ENCODE measurements at regions not wholly inside any gene's neighbourhood (a gene's known extent, or its start where the extent isn't known, plus 50 kb on each side); places are given as distances from the start of the nearest gene placed in this dataset.

- H3K36me3 Mint-ChIP-seq (ENCODE audit: low read depth) = no peaks in the 10 kb centered on the region
- H3K27ac Mint-ChIP-seq = no peak overlapping the region
- H3K27me3 Mint-ChIP-seq (ENCODE audit: low read depth, poor library complexity) = peaks cover 12% of the 10 kb centered on the region
- DNase-seq = no peak
- no peak overlapping the region for H3K4me3 Mint-ChIP-seq
- no peak for TF ChIP-seq CTCF (IDR thresholded peaks at IDR 0.05)
- H3K4me1 Mint-ChIP-seq = no peaks in the 10 kb centered on the region
- H3K9me3 Mint-ChIP-seq = no peaks in the 10 kb centered on the region
Measured at GRCh38 chr3:10555263-10555662, 49.9 kb upstream of the ATP2B2 start.

GRCh38 chr3:10556312-10556711 is 50.9 kb upstream of the ATP2B2 start:
- Mint-ChIP-seq H3K27me3 (ENCODE audit: low read depth, poor library complexity) (peaks cover 21% of the 10 kb centered on the region), H3K27ac (no peak overlapping the region), H3K4me3 (no peak overlapping the region), H3K36me3 (ENCODE audit: low read depth) (no peaks in the 10 kb centered on the region), H3K9me3 (no peaks in the 10 kb centered on the region), H3K4me1 (no peaks in the 10 kb centered on the region)
- TF ChIP-seq CTCF (IDR thresholded peaks at IDR 0.05) = no peak
- DNase-seq = no peak

GRCh38 chr3:10557250-10557649 is 51.9 kb upstream of the ATP2B2 start:
- TF ChIP-seq CTCF (IDR thresholded peaks at IDR 0.05) = no peak
- Mint-ChIP-seq H3K4me3 (no peak overlapping the region), H3K27me3 (ENCODE audit: low read depth, poor library complexity) (peaks cover 26% of the 10 kb centered on the region)

GRCh38 chr3:10557781-10558373 is 52.5 kb upstream of the ATP2B2 start:
- H3K36me3 Mint-ChIP-seq (ENCODE audit: low read depth) = no peaks in the 10 kb centered on the region
- H3K27me3 Mint-ChIP-seq (ENCODE audit: low read depth, poor library complexity) = peaks cover 29% of the 10 kb centered on the region
- no peak overlapping the region for H3K27ac Mint-ChIP-seq
- no peaks in the 10 kb centered on the region for H3K4me1 Mint-ChIP-seq
- no peak for DNase-seq
- no peaks in the 10 kb centered on the region for H3K9me3 Mint-ChIP-seq
- H3K4me3 Mint-ChIP-seq = no peak overlapping the region
- no peak for TF ChIP-seq CTCF (IDR thresholded peaks at IDR 0.05)

More at GRCh38 chr3:10557250-10557649, 51.9 kb upstream of the ATP2B2 start:
- no peak for DNase-seq
- H3K9me3 Mint-ChIP-seq = no peaks in the 10 kb centered on the region
- H3K4me1 Mint-ChIP-seq = no peaks in the 10 kb centered on the region
- no peaks in the 10 kb centered on the region for H3K36me3 Mint-ChIP-seq (ENCODE audit: low read depth)
- H3K27ac Mint-ChIP-seq = no peak overlapping the region

- Mint-ChIP-seq H3K27me3 (ENCODE audit: low read depth, poor library complexity) (peaks cover 36% of the 10 kb centered on the region), H3K4me3 (no peak overlapping the region), H3K9me3 (no peaks in the 10 kb centered on the region), H3K27ac (no peak overlapping the region), H3K36me3 (ENCODE audit: low read depth) (no peaks in the 10 kb centered on the region), H3K4me1 (no peaks in the 10 kb centered on the region)
- no peak for TF ChIP-seq CTCF (IDR thresholded peaks at IDR 0.05)
- no peak for DNase-seq
Measured at GRCh38 chr3:10558736-10559135, 53.4 kb upstream of the ATP2B2 start.
